Anterior cingulate cortex (tissue), 58 donors: ENCODE measurements at regions not wholly inside any gene's neighbourhood (a gene's known extent, or its start where the extent isn't known, plus 50 kb on each side); places are given as distances from the start of the nearest gene placed in this dataset.
A peak's percentile ranks its signal among the peaks of the same experiment; 100 is the strongest.

ENCODE experiments used
- DNase-seq, 58 donors: peaks; one replicate each; lab custom pipeline; 2025; lab: John Stamatoyannopoulos, UW

DNA sequence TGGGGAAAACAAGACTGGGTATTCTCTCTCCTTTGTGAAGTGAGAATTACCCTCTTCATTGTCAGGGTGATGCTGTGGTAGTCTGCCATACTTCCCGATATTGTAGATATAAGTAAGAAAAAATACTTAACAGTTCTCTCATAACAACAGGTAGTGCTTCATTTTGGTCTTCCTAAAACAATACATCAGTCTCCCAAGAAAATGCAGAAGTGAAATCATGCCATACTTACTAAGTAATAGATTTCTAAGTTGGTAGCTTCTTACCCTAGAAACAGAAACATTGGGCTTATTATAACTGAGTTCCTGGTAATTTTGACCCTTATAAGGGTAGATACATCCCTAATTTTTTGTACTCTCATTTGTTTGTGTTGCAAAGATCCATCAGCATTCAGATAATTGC, 460.7 kb upstream of the DCC start:
- no peak for DNase-seq

DNA sequence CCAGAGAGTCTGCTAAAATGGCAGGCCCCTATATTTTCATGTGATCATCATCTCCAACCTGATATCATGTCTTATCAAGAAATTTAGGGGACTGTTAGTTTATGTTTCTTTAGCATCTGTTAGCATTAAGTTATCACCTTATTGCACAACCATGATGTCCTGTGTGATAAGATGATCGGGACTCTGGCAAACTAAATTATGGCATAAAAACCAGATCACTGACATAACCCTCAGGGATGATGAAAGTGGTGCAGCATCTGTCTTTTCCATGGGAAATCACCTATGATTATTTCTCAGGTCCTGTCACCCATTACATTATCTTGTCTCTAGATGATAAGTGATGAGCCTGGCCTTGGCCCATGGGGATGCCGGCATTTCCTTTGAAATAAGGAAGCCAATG, 458.6 kb upstream of the DCC start:
- no peak for DNase-seq

DNA sequence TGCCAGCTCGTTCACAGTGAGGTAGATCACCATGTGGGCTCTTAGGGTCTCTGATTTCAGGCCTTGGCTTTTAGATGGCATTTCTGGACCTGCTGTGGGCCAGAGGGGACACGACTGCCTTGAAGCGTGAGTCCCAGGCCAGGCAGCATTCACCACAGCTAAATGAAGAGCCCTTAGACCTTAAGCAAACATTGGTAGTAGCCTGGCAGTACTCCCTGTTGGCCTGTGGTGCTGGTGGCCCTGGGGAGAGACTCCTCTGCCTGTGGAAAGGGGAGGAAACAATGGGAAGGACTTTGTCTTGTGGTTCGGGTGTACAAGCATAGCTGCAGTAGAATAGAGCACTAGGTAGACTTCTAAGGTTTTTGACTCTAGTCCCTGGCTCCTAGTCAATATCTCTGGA, 456.0 kb upstream of the DCC start:
- DNase-seq: no peak

DNA sequence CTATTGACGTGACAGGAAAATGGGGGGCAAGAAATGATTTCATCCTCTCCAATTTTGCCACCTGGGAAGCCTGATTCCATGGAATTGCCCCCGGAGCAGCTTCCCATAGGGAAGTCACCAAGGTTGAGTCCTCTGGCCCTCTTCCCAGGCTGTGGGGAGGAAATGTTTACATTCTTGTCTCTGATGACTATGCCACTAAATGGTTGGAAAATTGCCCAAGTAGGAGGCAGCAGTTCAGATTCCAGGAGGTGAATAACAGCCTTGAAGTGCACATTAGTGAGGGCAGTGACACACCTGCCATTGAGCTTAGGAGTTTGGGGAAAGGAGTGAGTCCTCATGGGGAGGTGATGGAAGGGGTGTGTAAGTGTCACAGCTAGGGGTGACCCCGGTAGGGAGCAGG, 449.2 kb upstream of the DCC start:
- no peak for DNase-seq

DNA sequence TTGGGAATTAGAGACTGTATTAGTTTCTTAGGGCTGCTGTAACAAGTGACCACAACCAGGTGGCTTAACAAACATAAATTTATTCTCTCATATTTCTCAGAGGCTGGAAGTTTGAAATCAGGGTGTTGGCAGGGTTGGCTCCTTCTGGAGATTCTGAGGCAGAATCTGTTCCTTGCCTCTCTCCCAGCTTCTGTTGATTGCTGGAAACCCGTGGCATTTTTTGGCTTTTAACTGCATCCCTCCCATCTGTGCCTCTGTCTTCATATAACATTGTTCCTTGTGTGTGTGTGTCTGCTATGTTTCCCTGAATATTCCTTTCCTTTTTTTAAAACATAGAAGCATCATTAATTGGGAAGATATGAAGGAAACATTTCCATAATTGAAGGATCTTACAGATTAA, 448.1 kb upstream of the DCC start:
- DNase-seq: no peak

DNA sequence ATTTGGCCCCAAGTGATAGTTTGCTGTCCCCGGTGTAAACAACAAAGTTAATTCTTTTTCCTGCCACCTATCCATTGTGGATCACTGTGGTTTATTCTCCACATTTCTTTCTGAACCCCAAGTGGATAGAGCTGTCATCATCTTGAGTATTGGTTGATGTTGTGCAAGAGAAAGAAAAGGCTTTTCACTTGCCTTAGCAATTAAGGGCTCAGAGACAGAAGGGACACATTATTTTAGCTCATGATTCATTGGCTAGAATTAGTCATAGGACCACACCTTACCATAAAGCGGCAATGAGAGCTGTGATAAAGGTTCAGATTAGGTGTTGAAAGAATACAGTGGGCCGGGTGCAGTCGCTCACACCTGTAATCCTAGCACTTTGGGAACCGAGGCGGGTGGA, 442.1 kb upstream of the DCC start:
- no peak for DNase-seq

DNA sequence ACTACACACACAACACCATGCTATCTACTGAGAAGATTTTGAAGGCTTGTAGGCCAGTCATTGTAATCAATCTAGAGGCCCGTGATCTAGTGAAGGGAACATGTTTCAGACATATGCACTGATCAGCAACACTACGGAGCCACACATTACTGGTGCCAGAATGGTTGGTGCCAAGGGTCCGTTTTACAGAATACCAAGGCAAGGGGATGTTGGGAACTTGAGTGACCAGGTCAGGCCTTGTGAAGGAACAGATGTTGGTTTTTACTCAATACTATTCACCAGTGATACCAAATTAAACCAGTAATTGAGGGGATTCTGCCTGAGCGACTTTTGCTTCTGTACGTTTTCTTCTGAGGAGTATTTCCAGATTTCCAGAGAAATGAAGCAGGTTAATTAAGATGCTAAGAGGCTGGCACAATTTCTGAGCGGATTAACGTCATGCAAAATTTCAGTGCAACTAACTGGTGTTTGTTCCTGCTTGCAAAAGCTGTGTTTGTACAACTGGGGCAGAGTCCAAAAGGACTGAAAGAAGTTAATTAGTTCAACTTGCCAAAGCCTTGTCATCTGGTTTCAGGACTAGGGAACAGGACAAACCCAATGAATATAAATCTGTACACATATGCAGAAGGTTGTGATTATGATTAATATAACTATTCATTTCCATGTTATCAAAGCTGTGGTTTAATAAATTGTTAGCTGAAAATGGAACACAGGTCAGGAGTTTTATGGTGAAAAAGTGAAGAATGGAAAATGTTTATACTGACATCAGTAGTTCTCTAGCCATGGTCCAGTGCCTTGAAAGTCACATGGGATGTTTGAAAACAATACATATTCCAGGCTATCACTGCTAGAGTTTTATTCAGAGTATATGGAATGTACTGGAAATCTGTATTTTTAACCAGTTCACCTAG, 432.1 kb upstream of the DCC start:
- peak in 3 of 58 donors; percentile 1 to 52 (median 10) for DNase-seq

DNA sequence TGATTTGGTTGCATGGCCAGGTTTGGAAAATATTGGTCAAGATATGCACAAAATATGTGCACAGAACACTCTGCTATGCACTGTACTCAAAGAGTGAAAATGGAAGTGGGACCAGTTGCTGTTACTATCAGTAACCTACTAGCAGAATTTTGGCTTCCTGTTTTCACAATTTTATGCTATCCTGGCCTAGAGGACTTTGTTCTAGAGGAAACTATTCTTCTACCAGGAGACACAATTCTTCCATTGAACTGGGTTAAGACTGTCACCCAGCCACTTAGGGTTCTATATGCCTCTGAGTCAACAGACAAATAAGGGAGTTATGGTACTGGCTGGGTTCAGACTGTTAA, 431.4 kb upstream of the DCC start:
- DNase-seq: no peak

DNA sequence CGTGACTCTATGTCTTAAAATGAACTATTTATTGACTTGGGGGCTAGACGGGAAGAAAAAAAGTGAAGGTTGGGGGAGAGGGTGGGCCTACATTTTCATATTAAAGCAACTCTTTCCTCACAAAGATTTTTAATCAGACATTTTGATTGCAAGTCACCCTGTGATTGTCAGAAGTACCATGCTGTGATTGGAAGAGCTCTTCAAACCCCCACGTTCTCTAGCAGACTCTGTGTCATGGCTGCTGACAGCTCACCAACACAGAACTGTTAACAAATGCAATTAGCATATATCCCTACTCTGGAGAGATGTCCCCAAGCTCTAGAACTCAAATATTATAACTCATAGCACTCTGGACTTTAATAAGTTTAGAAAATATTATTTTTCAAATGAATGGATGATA, 428.4 kb upstream of the DCC start:
- DNase-seq: no peak

DNA sequence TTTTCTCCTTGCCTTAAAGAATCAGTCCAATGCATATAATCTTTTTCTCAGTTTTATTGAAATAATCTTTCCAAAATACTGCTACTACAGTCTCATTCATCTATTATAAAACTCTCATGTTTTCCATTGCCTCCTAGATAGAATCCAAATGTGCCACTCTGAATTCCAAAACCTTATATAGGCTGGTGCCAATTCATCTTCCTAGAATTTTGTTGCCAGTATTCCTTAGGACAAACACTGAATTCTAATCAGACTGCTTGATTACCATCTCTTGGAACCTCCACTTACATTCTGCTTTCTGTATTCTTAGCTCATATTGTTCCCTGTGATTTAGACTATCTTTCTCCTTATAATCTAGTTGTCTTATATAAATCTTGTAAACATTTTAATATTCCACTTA, 427.6 kb upstream of the DCC start:
- DNase-seq: no peak

DNA sequence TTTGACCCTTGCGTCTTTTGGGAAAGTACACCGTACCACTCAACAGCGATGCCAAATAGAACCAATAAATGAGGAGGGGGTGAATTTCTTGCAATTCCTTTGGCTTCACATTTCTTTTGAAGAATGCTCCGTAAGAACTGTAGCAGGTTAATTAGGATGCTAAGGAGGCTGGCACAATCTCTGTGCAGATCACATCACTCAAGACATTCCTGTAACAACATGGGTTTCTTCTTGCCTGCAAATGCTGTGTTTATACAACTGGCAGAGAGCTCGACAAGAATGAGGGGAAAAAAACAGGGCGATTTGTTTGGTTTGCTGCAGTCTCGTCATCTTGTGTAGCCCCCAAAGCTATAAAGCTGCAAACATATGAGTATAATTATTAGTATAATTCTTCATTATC, 424.8 kb upstream of the DCC start:
- no peak for DNase-seq

DNA sequence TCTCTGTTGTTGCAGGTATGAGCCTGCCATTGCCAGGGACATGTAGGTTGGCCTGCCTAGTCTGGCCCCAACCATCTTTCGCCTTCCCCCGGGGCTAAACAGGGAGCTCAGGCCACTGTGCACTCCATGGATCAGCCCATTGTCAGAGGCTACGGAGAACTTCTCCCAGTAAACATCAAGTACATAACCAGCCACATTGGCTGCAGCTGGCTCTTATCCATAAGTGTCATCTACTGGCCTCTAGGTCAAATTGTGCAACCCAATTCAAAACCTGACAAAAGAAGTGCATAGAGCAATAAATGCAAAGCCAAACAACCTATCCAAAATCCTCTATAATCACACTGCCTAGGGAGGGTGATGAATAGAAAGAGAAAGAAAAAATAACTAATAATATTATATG, 418.1 kb upstream of the DCC start:
- no peak for DNase-seq

DNA sequence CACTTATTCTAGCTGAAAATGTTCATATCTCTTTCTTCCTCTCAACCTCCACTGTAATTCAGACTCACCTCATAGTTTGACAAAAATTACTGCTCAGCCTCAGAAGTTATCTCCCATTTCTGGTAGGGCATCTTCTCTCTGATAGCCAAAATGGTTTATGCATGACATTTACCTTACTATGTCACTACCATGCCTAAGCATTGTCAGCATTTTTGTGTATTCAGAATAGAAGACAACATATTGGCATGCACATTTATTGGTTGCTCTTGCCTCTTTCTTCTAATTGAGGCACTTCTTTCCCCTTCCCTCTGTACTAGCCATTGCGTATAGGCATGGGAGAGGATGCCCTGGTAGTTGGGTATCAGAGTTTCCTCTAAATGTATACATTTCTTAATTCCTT, 406.1 kb upstream of the DCC start:
- DNase-seq: no peak

DNA sequence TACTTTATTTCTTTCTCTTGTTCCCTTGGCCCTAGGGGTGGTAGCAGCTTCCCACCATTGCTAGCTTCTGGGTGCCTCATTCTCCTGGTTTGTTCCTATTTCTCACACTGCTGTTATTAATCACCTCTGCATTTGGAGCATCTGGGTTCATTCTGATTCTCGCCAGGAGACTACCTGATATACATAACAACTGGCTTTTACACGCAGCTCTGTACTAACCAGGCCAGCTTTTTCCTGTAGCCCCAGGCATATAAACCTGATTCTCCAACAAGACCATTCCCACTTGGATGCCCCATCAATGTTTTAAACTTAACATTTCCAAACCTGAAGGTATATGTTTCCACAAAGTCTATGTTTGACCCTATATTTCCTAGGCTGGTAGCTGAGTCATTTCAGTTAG, 403.9 kb upstream of the DCC start:
- no peak for DNase-seq

DNA sequence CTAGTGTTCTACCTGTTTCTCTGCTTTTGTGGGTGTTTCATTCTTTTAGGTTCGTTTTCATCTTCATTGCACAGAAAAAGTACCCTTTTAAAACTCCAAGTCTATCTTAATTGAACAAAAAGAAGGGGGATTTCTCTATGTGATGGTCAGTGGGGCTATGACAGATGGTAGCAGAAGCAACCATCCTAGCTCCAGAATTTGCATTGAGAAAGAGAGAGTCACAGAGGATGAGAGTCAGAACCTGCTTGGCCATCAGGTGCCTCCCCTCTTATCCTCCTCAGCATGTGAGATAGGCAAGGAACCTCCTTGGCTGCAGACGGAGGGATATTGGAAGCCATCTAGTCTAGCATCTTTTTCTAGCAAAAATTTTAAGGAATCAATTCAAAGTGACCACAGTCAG, 398.0 kb upstream of the DCC start:
- no peak for DNase-seq

DNA sequence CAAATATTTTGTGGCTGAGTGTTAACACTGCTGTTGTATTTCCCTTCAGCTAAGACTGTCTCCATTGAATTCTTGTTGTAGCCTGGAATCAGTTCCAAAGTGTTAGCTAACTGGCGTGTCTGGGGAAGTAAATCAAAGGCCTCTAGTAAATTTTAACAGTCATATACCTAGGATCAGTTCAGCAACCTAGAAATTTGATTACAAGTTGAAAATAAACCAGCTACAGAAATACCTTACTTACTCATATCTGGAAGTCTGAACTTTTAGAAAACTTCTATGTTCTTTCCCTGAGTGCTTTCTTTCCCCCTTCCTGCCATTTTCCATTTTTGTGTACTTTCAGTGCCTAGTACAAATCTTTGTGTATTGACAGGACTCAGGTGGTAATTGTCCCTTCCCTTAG, 396.7 kb upstream of the DCC start:
- DNase-seq: no peak

DNA sequence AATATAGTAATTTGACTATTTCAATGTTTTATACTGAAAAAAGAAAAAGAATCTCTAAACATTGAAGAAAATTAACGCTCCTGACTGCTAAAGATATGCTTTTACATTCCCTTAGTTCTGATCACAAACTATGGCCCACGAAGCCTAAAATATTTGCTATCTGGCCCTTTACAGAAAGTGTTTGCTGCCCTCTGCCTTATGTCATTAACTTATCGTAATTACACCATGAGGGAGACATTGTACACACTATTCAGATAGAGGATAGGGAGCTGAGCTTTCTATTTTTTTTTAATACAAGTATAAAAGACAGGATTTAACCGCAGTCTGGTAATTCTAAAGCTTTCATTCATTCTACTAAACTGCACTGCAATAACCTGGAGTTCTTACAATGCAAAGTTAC, 393.1 kb upstream of the DCC start:
- DNase-seq: no peak

DNA sequence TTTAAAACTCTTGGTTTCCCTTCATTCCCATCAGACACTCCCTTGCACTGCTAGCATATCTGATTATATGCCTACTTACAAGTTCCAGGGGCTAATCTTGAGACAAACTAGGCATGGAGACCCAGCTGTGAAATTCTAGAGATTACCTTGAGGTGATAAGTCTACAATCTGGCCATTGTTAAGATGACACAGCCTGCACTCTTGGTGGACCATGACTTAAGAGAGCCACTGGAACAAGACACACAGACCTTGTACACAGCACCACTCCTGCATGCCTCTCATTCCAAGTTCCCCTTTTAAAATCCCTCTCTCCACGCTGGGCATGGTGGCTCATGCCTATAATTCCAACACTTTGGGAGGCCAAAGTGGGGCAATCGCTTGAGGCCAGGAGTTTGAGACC, 387.2 kb upstream of the DCC start:
- DNase-seq: no peak

DNA sequence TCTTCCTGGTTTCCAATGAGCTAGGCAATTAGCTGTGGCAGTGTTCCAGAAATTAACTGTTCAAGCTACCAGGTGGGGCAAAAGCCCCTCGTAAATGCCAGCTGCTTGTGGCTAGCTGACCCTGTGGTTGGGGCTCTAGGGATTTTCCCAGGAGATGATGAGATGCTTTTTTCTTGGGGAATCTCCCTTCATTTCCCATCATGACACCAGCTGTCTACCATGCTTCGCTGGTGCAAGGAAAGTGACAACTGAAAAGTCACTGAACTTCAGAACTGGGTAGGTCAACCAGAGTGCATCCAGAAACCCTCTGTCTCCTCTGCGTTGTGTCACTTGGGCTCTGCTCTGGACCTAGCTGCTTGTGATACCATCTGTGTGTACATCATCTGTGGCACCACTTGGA, 386.5 kb upstream of the DCC start:
- DNase-seq: no peak

DNA sequence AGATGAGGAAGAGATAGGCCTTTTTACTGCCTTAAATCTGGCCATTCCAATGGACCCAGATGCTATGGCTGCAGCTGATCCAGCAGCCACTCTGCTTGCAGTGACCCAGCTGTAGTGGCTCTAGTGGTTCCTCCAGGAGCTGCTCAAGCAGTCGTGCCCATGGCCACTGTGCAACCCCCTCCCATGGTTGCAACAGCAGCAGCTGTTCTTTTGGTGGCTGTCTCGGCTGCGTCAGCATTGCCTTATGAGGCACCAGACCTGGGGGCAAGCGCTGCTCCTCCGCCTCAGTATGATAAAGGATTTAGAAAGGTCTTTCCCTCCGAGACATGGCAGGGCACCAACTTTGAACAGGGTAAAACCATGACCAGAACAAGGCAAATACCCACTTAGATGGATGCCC, 384.9 kb upstream of the DCC start:
- no peak for DNase-seq

DNA sequence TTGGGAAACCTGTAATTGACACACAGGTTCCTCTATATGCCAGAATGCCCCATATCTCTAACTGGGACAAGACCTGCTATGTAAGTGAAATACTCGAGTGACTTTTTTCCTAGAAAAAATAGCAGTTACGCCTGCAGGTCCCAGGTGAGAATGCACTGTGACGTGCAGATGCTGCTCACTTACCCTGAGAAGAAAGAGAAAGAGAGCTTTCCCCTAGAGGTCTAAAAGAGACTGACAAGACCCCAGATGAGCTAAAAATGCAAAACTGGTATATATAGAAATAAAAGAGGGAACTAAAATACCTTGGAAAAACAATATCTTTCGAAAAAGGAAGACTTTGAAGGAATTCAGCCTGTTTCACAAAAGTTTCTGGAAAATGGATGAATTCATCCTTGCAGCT, 383.0 kb upstream of the DCC start:
- no peak for DNase-seq

DNA sequence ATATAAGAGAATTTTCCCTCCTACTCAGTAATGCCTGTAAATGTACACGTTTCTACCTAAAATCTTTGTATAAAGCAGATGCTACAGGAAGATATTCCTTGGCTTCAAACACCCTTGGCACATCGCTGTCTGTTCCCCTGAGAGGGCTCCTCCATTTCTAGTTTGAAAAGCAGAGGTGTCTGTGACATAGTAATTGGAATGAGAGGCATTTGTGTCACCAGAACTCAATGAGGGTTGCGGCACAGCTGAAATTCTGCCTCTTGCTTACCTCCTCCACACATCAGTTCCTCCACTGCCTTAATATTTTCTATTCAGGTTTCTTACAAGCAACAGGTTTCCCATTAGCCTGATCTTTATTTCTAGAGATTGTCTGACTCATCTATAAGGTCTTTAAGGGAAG, 359.9 kb upstream of the DCC start:
- peak in 1 of 58 donors; percentile 6 for DNase-seq

DNA sequence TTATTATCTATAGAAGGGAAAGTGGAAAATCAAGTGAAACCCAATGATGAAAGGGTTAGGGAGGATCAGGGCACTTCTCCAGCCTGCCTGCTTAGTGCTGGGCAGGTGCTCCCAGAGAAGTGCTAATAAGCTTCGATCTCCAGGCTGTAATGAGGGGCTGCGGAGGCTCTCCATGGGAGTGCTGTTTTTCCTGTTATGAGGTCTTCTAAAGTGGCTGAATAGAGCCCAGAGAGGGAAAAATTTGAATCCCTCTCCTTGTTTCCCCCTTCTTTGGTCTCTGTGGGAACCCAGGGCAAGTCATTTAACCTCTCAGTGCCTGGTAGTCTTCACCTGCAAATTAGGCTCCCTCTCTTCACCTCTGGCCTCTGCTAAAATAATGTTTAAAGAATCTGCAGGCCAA, 351.7 kb upstream of the DCC start:
- DNase-seq: no peak
